ENCODE measurements at regions not wholly inside any gene's neighbourhood (a gene's known extent, or its start where the extent isn't known, plus 50 kb on each side); places are given as distances from the start of the nearest gene placed in this dataset.

- TF ChIP-seq CTCF (conservative IDR thresholded peaks at IDR 0.05; ENCODE audit: low read depth, low read length) (no peak), EZH2 (IDR thresholded peaks at IDR 0.05; ENCODE audit: borderline replicate concordance, low read depth, low read length, poor library complexity, severe bottlenecking) (no peak)
Measured at GRCh38 chr7:131976411-131976810, 420.0 kb upstream of the PODXL start.

Measured in A673 (cell line).